Esophagus squamous epithelium (tissue), 4 donors: ENCODE measurements at regions not wholly inside any gene's neighbourhood (a gene's known extent, or its start where the extent isn't known, plus 50 kb on each side); places are given as distances from the start of the nearest gene placed in this dataset.

Source experiments
- POLR2A ChIP-seq, 4 donors: fragments of 450-650 bp; IDR thresholded peaks; one replicate each; pipeline ENCODE4 v1.6.1; 2017; ENCODE audit warnings: antibody characterized with exemption in 4 of 4, mild to moderate bottlenecking in 4 of 4, moderate library complexity in 3 of 4
- TF ChIP-seq, protein P1 (sequence below), 6 experiments: fragments of 450-650 bp in 4 of 6; fragments of 200-600 bp in 2 of 6; sonication (generic) in 2 of 6; IDR thresholded peaks; one replicate each; pipeline ENCODE4 v1.5.1; 2016 to 2019; ENCODE audit warnings: antibody characterized with exemption in 6 of 6, mild to moderate bottlenecking in 4 of 6, moderate library complexity in 4 of 6

DNA sequence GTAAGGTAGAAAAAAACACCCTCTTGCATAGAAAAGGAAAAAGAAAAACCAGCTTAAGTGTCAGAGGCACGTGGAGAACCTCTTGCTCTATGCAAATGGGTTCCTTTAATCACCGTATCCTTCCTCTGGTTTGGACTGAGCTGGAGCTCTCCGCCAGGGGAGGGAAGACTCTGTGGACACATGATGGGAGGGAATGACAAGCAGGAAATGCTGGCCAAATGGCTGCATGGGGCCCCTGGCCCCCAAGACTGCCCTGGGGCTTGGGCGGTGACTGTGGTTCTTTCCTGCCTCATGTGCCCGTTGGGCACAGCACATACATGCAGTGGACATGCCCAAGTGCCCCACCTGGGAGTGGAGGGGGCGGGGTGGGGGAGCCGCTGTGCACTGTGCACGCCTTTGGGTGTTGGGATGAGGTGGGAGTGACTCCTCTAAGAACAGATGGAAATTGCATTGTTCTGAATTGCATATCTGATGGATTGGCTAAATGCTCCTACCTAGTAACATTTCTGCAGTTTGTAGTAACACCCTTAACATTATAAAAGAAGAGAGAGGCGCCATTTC, 166.4 kb upstream of the AVPR1A start:
- TF ChIP-seq, protein P1, sequence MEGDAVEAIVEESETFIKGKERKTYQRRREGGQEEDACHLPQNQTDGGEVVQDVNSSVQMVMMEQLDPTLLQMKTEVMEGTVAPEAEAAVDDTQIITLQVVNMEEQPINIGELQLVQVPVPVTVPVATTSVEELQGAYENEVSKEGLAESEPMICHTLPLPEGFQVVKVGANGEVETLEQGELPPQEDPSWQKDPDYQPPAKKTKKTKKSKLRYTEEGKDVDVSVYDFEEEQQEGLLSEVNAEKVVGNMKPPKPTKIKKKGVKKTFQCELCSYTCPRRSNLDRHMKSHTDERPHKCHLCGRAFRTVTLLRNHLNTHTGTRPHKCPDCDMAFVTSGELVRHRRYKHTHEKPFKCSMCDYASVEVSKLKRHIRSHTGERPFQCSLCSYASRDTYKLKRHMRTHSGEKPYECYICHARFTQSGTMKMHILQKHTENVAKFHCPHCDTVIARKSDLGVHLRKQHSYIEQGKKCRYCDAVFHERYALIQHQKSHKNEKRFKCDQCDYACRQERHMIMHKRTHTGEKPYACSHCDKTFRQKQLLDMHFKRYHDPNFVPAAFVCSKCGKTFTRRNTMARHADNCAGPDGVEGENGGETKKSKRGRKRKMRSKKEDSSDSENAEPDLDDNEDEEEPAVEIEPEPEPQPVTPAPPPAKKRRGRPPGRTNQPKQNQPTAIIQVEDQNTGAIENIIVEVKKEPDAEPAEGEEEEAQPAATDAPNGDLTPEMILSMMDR (IDR thresholded peaks at IDR 0.05) = no peak
- TF ChIP-seq POLR2A (IDR thresholded peaks at IDR 0.05) = no peak
